Lower lobe of right lung (tissue), 2 donors: ENCODE measurements at regions not wholly inside any gene's neighbourhood (a gene's known extent, or its start where the extent isn't known, plus 50 kb on each side); places are given as distances from the start of the nearest gene placed in this dataset.

ENCODE experiments used
- ATAC-seq, 2 donors: fragments of 200-7000 bp; cut with Tn5 transposase; one replicate each; pipeline ENCODE4 v1.9.1; 2020 to 2022; ENCODE audit warnings: mild to moderate bottlenecking in 2 of 2, moderate library complexity in 2 of 2
- DNase-seq: peaks from one replicate; pipeline ENCODE4 v3.0.0-alpha.2; 2020
- H3K27ac ChIP-seq: fragments of 200-600 bp; one replicate; pipeline ENCODE4 v1.8.0; 2022
- H3K27me3 ChIP-seq: fragments of 200-600 bp; one replicate; pipeline ENCODE4 v1.8.0; 2022; ENCODE audit warnings: low read depth
- H3K36me3 ChIP-seq: fragments of 200-600 bp; one replicate; pipeline ENCODE4 v1.8.0; 2022; ENCODE audit warnings: mild to moderate bottlenecking
- H3K4me1 ChIP-seq: fragments of 200-600 bp; one replicate; pipeline ENCODE4 v1.8.0; 2022
- H3K4me3 ChIP-seq: fragments of 200-600 bp; one replicate; pipeline ENCODE4 v1.8.0; 2022; ENCODE audit warnings: mild to moderate bottlenecking
- H3K9me3 ChIP-seq: fragments of 200-600 bp; one replicate; pipeline ENCODE4 v1.8.0; 2022
- intact Hi-C: fragments of 100-400 bp; cut with DNase I; formaldehyde crosslinking; loops from one replicate; pipeline ENCODE4 v1.11.0; 2022
- TF ChIP-seq, protein P1 (sequence below): fragments of 200-600 bp; IDR thresholded peaks from one replicate; pipeline ENCODE4 v1.8.0; 2022; ENCODE audit warnings: antibody characterized with exemption, mild to moderate bottlenecking
- donor health status: DM: no; HTN: yes; CAD: no; lungs with severe emphysema.

- Histone ChIP-seq H3K27me3 (no peaks in the 10 kb centered on the region), H3K36me3 (no peaks in the 10 kb centered on the region), H3K27ac (no peak overlapping the region), H3K4me1 (no peaks in the 10 kb centered on the region), H3K4me3 (no peak overlapping the region), H3K9me3 (peaks cover 4% of the 10 kb centered on the region)
- TF ChIP-seq, protein P1, sequence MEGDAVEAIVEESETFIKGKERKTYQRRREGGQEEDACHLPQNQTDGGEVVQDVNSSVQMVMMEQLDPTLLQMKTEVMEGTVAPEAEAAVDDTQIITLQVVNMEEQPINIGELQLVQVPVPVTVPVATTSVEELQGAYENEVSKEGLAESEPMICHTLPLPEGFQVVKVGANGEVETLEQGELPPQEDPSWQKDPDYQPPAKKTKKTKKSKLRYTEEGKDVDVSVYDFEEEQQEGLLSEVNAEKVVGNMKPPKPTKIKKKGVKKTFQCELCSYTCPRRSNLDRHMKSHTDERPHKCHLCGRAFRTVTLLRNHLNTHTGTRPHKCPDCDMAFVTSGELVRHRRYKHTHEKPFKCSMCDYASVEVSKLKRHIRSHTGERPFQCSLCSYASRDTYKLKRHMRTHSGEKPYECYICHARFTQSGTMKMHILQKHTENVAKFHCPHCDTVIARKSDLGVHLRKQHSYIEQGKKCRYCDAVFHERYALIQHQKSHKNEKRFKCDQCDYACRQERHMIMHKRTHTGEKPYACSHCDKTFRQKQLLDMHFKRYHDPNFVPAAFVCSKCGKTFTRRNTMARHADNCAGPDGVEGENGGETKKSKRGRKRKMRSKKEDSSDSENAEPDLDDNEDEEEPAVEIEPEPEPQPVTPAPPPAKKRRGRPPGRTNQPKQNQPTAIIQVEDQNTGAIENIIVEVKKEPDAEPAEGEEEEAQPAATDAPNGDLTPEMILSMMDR = no peak
- DNase-seq = peak; percentile 30
- ATAC-seq = no peak
- intact Hi-C loops = no loop called here
These were observed 128.6 kb upstream of the HDAC4 start for GRCh38 chr2:239529313-239530015.

DNA sequence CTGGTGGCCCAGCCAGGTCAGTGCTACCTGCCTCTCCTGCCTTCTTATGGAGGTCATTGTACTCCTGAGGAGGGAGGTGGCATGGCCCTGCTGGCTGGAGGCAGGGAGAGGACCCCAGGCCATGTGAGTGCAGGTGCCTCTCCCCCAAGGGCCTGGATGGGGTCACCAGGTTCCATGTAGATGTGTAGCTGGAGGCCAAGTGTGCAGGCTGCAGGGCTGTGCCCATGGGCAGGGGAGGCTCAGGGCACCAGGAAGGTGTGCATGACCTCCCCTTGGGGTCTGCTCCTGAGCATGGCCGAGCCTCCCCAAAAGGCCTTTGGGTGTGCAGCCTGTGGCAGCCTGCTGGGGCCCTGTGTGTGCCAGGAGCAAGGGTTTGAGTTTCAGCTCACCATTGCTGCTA lies 128.1 kb upstream of the HDAC4 start:
- no peaks in the 10 kb centered on the region for H3K4me1 ChIP-seq
- no peak overlapping the region for H3K27ac ChIP-seq
- ATAC-seq (no peak), DNase-seq (peak; percentile 15)
- intact Hi-C loops = no loop called here
- H3K9me3 ChIP-seq = peaks cover 4% of the 10 kb centered on the region
- H3K36me3 ChIP-seq = no peaks in the 10 kb centered on the region
- no peak overlapping the region for H3K4me3 ChIP-seq
- TF ChIP-seq, protein P1 = no peak
- no peaks in the 10 kb centered on the region for H3K27me3 ChIP-seq

DNA sequence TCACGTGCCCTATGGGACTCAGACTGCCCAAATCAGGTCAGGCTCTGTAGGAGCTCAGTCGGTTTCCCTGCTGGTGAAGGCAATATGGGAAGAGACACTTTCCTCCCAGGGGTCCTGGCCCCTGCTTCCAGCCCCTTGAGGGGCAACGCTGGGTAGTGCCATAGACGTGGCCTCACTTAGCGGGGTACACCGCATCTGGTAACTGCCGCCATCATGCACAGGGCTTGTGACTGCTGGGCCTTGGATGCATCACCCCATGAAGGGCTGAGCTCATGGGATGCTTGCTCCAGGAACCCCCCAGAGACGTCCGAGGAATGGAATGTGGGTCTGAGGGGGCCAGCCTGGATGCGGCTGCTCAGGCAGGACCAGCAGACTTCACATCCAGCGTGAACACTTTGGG lies 127.3 kb upstream of the HDAC4 start:
- Histone ChIP-seq H3K27ac (no peak overlapping the region), H3K4me3 (no peak overlapping the region), H3K36me3 (no peaks in the 10 kb centered on the region), H3K27me3 (no peaks in the 10 kb centered on the region), H3K9me3 (peaks cover 4% of the 10 kb centered on the region), H3K4me1 (no peaks in the 10 kb centered on the region)
- DNase-seq (peak; percentile 24), ATAC-seq (no peak)
- intact Hi-C loops = no loop called here
- TF ChIP-seq, protein P1 = no peak

GRCh38 chr2:239526666-239527415 lies 126.0 kb upstream of the HDAC4 start:
- DNase-seq = peak; percentile 35

DNA sequence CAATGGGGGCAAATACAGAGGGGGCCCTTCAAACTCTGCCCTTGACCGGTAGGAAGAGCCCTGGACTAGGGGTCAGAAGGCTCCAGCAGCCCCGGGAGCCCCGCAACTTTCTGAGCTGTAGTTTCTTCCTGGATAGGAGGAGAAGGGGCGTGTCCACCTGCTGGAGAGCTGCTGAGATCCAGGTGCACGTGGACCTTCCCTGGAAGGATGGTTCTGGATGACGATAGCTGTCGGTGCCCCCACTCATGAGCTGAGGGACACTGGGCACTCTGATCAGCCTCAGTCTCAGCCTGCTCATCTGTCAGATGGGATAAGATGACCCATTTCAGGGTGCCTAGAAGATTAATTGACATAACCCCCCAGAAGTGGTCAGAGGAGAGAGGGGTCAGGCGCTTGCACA lies 125.2 kb upstream of the HDAC4 start:
- intact Hi-C loops = no loop called here
- Histone ChIP-seq H3K36me3 (no peaks in the 10 kb centered on the region), H3K27me3 (no peaks in the 10 kb centered on the region), H3K4me1 (no peaks in the 10 kb centered on the region), H3K27ac (no peak overlapping the region), H3K4me3 (no peak overlapping the region), H3K9me3 (peaks cover under 1% of the 10 kb centered on the region)
- TF ChIP-seq, protein P1 = no peak
- DNase-seq = peak; percentile 31
- ATAC-seq = no peak

More at GRCh38 chr2:239526666-239527415, 126.0 kb upstream of the HDAC4 start:
- Histone ChIP-seq H3K27ac (no peak overlapping the region), H3K27me3 (no peaks in the 10 kb centered on the region), H3K9me3 (peaks cover 4% of the 10 kb centered on the region), H3K4me1 (no peaks in the 10 kb centered on the region), H3K4me3 (no peak overlapping the region), H3K36me3 (no peaks in the 10 kb centered on the region)
- TF ChIP-seq, protein P1 = no peak
- intact Hi-C loops = no loop called here
- no peak for ATAC-seq
